GM12865 (cell line): ENCODE measurements at regions not wholly inside any gene's neighbourhood (a gene's known extent, or its start where the extent isn't known, plus 50 kb on each side); places are given as distances from the start of the nearest gene placed in this dataset.

ENCODE experiments used
- DNase-seq: peaks from one replicate; pipeline ENCODE4 v3.0.0; 2010; ENCODE audit warnings: low read depth
- H3K4me3 ChIP-seq: 2 replicates; pipeline ENCODE4 v1.5.1; 2011; ENCODE audit warnings: mild to moderate bottlenecking, low read depth, low read length, control low read depth
- TF ChIP-seq, protein P1 (sequence below): IDR thresholded peaks from 2 replicates; pipeline ENCODE4 v1.5.1; 2011; ENCODE audit warnings: low read length, control low read depth, low read depth, inconsistent platforms; ENCODE audit not compliant: insufficient read depth; ENCODE audit errors: missing control alignments

DNA sequence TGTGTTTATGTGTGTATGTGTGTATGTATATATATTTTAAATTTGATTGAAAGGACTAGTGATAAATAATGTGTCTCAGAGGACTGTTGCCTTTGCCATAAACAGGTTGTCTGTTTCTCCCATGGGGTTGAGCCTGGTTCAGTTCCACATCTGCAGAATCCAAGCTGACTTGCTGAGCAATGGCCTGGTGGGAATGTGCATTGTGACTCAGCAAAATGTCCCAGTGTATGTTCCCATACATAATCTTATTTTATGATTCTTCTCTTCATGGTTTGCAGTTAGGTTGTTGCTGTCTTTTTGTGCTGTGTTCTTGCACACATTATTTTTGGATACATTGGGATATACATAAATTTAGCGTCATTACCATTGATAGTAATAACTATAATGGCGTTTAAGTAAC is 115.6 kb upstream of the SLC24A3 start:
- TF ChIP-seq, protein P1, sequence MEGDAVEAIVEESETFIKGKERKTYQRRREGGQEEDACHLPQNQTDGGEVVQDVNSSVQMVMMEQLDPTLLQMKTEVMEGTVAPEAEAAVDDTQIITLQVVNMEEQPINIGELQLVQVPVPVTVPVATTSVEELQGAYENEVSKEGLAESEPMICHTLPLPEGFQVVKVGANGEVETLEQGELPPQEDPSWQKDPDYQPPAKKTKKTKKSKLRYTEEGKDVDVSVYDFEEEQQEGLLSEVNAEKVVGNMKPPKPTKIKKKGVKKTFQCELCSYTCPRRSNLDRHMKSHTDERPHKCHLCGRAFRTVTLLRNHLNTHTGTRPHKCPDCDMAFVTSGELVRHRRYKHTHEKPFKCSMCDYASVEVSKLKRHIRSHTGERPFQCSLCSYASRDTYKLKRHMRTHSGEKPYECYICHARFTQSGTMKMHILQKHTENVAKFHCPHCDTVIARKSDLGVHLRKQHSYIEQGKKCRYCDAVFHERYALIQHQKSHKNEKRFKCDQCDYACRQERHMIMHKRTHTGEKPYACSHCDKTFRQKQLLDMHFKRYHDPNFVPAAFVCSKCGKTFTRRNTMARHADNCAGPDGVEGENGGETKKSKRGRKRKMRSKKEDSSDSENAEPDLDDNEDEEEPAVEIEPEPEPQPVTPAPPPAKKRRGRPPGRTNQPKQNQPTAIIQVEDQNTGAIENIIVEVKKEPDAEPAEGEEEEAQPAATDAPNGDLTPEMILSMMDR: no peak
- no peak overlapping the region for H3K4me3 ChIP-seq
- DNase-seq: no peak

DNA sequence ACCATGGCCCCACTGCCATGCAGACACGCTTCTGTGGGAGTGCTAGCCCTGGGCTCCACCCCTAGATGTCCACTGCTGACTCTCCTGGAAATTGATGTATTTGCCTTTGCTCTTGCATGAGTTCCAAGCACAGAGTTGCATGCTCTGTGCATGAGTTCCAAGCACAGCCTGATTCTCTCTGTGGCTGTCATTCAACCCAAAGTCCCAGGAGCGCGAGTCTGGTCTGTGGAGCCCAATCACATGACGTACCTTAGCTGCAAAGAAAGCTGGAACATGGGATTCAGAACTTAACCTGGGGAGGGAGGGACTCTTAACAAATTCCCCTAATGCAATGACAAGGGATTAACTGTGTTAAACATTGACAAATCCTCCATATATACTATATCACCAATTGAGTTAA is 114.3 kb upstream of the SLC24A3 start:
- DNase-seq: no peak
- TF ChIP-seq, protein P1: no peak
- no peak overlapping the region for H3K4me3 ChIP-seq

DNA sequence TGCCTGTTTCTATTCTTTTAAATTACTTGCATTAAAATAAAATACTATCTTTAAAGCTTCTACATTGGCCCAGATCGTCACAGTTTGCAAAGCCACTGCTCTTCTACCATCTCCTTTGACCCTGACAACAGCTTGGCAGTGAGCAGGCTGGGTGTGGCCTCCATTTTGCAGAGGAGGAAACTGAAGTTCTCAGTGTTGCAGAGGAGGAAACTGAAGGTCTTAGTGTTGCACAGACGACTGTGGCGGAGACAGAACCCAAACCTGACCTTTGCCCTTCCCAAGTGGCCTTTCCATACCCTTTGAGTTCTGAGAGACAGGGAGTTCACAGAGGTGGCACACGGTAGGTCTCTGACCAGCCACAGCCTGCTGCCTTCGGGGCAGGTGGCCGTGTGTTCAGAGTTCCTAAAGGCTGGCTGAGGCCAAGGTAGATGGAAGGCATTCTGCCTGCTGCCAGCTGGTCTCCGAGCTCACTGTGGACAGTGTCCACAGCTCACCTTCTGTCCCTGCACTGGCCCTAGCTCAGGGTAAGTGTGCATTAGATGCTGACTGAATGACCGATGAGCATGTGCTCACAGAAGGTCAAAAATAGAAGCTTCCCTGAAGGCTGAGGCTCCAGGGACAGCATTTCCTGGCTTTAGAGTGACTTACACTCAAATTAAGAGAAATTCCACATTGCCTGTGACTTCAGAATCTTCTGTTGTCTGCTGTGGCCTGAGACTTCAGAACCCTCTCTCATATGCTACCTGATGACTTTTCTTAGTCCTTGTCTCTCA is 113.5 kb upstream of the SLC24A3 start:
- no peak for DNase-seq
- TF ChIP-seq, protein P1: no peak
- H3K4me3 ChIP-seq: no peak overlapping the region

- TF ChIP-seq, protein P1: no peak
- no peak for DNase-seq
- H3K4me3 ChIP-seq: no peak overlapping the region
These were observed 112.6 kb upstream of the SLC24A3 start for GRCh38 chr20:19099596-19100545.

- no peak overlapping the region for H3K4me3 ChIP-seq
- TF ChIP-seq, protein P1: no peak
- DNase-seq: no peak
These were observed 111.5 kb upstream of the SLC24A3 start for GRCh38 chr20:19100975-19101374.

DNA sequence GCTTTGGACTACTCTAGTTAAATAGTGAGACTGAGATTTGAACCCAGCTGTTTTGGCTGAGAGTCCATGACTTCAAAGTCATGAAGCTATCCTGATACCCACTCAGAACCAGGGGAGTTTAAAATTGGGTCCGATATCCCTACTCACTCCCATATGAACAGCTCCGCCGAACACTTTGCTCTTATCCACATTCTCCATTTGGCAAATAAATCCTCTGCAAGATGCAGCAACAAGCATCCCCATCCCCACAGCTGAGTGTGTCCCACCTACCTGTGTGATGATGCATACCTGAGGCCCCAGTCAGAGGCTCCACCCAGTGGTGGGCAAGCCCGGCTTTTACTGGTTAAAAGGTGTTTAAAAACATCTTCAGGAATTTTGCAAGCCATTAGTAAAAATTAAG is 108.3 kb upstream of the SLC24A3 start:
- TF ChIP-seq, protein P1: no peak
- no peak overlapping the region for H3K4me3 ChIP-seq
- DNase-seq: no peak
